Chondrocyte (in vitro differentiated cells): ENCODE measurements at regions not wholly inside any gene's neighbourhood (a gene's known extent, or its start where the extent isn't known, plus 50 kb on each side); places are given as distances from the start of the nearest gene placed in this dataset.
A peak's percentile ranks its signal among the peaks of the same experiment; 100 is the strongest.

ENCODE experiments used
- DNase-seq: peaks from one replicate; pipeline ENCODE4 v3.0.0; 2021; ENCODE audit warnings: mixed read lengths, low spot score
- H3K27ac Mint-ChIP-seq: one replicate; pipeline ENCODE4 v1.8.0; 2021; ENCODE audit warnings: mild to moderate bottlenecking, moderate library complexity, mixed read lengths; ENCODE audit not compliant: unreplicated experiment
- H3K27me3 Mint-ChIP-seq: 2 replicates; pipeline ENCODE4 v1.8.0; 2021; ENCODE audit warnings: low read depth, mixed read lengths
- H3K36me3 Mint-ChIP-seq: 2 replicates; pipeline ENCODE4 v1.8.0; 2021; ENCODE audit warnings: low read depth, mixed read lengths
- H3K4me1 Mint-ChIP-seq: 2 replicates; pipeline ENCODE4 v1.8.0; 2021; ENCODE audit warnings: low read depth, mild to moderate bottlenecking, mixed read lengths
- H3K4me3 Mint-ChIP-seq: one replicate; pipeline ENCODE4 v1.8.0; 2021; ENCODE audit warnings: mild to moderate bottlenecking, moderate library complexity, mixed read lengths; ENCODE audit not compliant: unreplicated experiment
- H3K9me3 Mint-ChIP-seq: 2 replicates; pipeline ENCODE4 v1.8.0; 2021; ENCODE audit warnings: low read depth, mixed read lengths
- TF ChIP-seq, protein P1 (sequence below): fragments of 200-600 bp; sonication (generic); IDR thresholded peaks from 2 replicates; pipeline ENCODE4 v1.5.0; 2021; ENCODE audit warnings: antibody characterized with exemption, mild to moderate bottlenecking, moderate library complexity

DNA sequence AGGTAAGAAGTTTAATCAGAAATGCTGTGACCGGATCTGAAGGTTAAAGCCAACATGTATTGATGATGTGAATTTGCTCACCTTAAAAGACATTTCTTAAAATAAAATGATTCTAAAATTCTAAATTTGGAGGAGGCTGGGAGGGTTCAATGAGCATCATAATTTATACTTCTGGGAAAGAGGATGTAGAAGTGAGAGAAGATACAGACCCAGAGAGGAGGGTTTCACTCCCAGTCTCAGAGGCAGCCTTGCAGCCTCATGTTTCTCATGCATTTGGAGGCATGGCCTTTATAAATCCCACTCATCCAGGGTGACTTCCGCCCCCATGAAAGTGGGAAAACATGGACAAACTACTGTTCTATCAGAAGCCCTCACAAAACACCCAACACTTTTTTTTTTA lies 305.6 kb upstream of the PITRM1 start:
- TF ChIP-seq, protein P1, sequence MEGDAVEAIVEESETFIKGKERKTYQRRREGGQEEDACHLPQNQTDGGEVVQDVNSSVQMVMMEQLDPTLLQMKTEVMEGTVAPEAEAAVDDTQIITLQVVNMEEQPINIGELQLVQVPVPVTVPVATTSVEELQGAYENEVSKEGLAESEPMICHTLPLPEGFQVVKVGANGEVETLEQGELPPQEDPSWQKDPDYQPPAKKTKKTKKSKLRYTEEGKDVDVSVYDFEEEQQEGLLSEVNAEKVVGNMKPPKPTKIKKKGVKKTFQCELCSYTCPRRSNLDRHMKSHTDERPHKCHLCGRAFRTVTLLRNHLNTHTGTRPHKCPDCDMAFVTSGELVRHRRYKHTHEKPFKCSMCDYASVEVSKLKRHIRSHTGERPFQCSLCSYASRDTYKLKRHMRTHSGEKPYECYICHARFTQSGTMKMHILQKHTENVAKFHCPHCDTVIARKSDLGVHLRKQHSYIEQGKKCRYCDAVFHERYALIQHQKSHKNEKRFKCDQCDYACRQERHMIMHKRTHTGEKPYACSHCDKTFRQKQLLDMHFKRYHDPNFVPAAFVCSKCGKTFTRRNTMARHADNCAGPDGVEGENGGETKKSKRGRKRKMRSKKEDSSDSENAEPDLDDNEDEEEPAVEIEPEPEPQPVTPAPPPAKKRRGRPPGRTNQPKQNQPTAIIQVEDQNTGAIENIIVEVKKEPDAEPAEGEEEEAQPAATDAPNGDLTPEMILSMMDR: no peak
- Mint-ChIP-seq H3K27ac (no peak overlapping the region), H3K4me3 (no peak overlapping the region), H3K36me3 (no peaks in the 10 kb centered on the region), H3K27me3 (peaks cover 1% of the 10 kb centered on the region), H3K9me3 (no peaks in the 10 kb centered on the region), H3K4me1 (peaks cover 21% of the 10 kb centered on the region)
- DNase-seq: no peak

DNA sequence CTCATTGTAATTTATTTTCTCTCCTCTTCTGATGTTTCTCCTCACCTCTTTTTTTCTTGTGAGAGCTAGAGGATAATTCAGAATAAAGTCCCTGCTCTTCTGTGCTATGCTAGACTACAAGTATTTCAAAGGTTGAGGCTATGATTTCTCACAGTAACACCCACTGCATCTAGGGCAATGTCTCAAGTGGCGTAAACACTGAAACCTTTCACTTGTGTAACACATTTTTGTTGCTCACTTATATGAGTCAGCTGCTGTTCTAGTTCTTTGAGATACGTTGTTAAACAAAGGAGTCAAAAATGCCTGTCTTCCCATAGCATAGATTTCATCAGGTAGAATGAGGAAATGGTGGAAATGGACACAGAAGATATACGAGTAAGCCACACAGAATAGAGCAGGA lies 305.1 kb upstream of the PITRM1 start:
- TF ChIP-seq, protein P1: no peak
- H3K4me1 Mint-ChIP-seq: peaks cover 22% of the 10 kb centered on the region
- H3K27me3 Mint-ChIP-seq: peaks cover 1% of the 10 kb centered on the region
- no peaks in the 10 kb centered on the region for H3K9me3 Mint-ChIP-seq
- no peaks in the 10 kb centered on the region for H3K36me3 Mint-ChIP-seq
- no peak overlapping the region for H3K27ac Mint-ChIP-seq
- DNase-seq: no peak
- no peak overlapping the region for H3K4me3 Mint-ChIP-seq

DNA sequence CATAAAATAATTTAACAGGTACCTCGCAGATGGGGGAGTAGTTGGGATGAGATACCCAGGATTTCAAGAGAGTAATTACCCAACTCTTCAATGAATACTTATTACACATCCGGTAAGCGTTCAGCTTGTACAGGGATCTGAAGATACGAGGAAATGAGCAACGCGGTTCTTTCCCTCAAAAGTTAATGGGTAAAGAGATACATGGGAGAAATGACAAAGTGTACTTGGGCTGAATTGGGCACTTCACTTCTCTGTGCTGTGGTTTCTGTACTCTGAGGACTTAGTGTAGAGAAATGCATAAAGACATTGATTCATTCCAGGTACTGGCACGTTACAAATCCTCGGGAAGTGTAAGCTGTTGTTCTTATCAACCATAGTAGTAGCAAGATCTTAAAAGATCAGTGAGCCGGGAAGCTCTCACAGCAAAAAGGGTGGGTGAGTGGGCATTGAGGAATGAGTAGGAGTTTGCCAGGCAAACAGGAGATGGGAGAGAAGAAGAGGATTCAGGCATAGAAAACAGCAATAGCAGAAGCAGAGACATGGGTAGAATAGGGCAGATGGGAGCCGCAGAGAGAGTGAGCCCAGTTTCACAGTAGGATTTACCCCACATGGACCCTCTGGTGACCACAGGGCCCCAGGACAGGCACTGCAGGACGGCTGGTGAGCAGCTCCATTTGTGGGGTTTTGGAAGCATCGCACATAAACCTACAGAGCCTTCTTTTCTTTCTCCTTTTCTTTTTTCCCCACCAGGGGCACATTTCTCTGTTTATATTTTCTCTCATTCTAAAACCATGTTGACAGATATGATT lies 304.3 kb upstream of the PITRM1 start:
- Mint-ChIP-seq H3K27ac (no peak overlapping the region), H3K27me3 (peaks cover 1% of the 10 kb centered on the region), H3K36me3 (no peaks in the 10 kb centered on the region), H3K4me3 (no peak overlapping the region), H3K4me1 (peaks cover 21% of the 10 kb centered on the region), H3K9me3 (no peaks in the 10 kb centered on the region)
- no peak for DNase-seq
- TF ChIP-seq, protein P1: peak; percentile 39

DNA sequence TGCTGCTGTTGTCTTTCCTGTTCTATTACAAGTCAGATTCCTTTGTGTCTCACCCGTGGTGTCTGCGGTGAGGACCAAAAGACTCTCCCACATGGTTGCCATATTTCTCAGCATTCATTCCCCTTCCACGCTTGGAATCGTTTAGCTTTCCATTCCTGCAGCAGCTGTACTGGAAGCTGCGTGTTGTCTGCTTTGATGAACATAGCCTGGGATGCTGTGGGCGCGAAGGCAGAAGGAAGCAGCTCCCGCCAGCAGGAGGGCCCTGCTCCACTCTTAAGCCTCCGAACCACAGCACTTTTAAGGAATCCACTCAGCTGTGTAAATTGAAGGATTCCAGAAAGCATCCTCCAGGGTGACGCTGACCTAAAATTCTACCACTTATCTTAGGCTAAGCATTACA lies 303.6 kb upstream of the PITRM1 start:
- peaks cover 21% of the 10 kb centered on the region for H3K4me1 Mint-ChIP-seq
- no peaks in the 10 kb centered on the region for H3K9me3 Mint-ChIP-seq
- no peak for DNase-seq
- no peaks in the 10 kb centered on the region for H3K36me3 Mint-ChIP-seq
- peaks cover 1% of the 10 kb centered on the region for H3K27me3 Mint-ChIP-seq
- H3K27ac Mint-ChIP-seq: no peak overlapping the region
- H3K4me3 Mint-ChIP-seq: no peak overlapping the region
- TF ChIP-seq, protein P1: no peak

DNA sequence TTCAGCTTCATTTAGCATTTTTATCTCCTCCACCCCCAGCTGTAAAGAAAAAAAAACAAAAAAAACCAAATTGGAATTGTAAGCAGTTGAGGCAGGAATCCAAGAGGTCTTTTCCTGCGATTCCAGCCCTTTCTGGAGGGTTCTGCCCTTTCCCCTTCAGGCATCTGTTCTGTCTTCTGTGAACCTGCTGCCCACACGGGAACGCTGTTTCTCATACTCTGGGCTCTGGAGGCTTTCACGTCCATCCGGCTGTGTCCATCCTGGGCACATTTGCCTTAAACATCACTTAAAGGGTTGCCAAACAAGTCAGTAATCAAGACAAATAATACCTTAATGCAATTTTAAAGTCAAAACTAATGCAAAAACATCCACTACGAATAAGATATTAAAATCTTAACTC lies 302.8 kb upstream of the PITRM1 start:
- TF ChIP-seq, protein P1: no peak
- Mint-ChIP-seq H3K4me1 (peaks cover 23% of the 10 kb centered on the region), H3K4me3 (no peak overlapping the region), H3K9me3 (no peaks in the 10 kb centered on the region), H3K27me3 (peaks cover 1% of the 10 kb centered on the region), H3K36me3 (no peaks in the 10 kb centered on the region), H3K27ac (no peak overlapping the region)
- DNase-seq: no peak
